ENCODE measurements at regions not wholly inside any gene's neighbourhood (a gene's known extent, or its start where the extent isn't known, plus 50 kb on each side); places are given as distances from the start of the nearest gene placed in this dataset.

- ATAC-seq (no peak), DNase-seq (ENCODE audit: low spot score) (no peak), FAIRE-seq (no peak)
- Histone ChIP-seq H3K9ac (ENCODE audit: insufficient read depth, low read depth, low read length) (no peak overlapping the region), H4K20me1 (ENCODE audit: insufficient read depth, low read length) (no peaks in the 10 kb centered on the region), H2AFZ (ENCODE audit: low read length) (no peak overlapping the region), H3K79me2 (ENCODE audit: insufficient read depth, low read length) (no peaks in the 10 kb centered on the region), H3K27ac (ENCODE audit: extremely low read length, insufficient read depth, low read length) (no peak overlapping the region), H3K27me3 (ENCODE audit: control insufficient read depth in 1 of 2, insufficient read depth in 2 of 2, low read length in 2 of 2) (no peaks in the 10 kb centered on the region), H3K36me3 (replicated peaks in 1 of 2; ENCODE audit: control insufficient read depth in 1 of 2, insufficient read depth in 2 of 2, low read length in 2 of 2) (no peaks in the 10 kb centered on the region), H3K9me3 (ENCODE audit: low read length) (no peaks in the 10 kb centered on the region), H3K4me1 (ENCODE audit: insufficient read depth, low read length) (no peaks in the 10 kb centered on the region), H3K4me3 (replicated peaks in 1 of 3; ENCODE audit: insufficient read depth in 1 of 3, low read depth in 2 of 3, low read length in 3 of 3) (no peak overlapping the region), H3K4me2 (ENCODE audit: low read depth, low read length) (no peak overlapping the region)
- in situ Hi-C loops (cut with HindIII; ENCODE audit: extremely low pct_ligation_motif_present, low pct_unique_long_range_greater_than_20kb): no loop called here
- CTCF ChIA-PET (ENCODE audit: low intra/inter-chr PET ratio, low total read pairs): no interaction called here
- intact Hi-C loops (cut with micrococcal nuclease; ENCODE audit: unreplicated experiment): no loop called here
- WGBS (ENCODE audit: low lambda C conversion rate): 42% methylated on average over 3 of the region's 3 CpGs
- POLR2A ChIA-PET: no interaction called here
- TF ChIP-seq PTBP1 (IDR thresholded peaks at IDR 0.05; ENCODE audit: low read depth, low read length, poor library complexity, severe bottlenecking) (no peak), ZNF510 (CRISPR knock-in tag; IDR thresholded peaks at IDR 0.05; ENCODE audit: low read depth) (no peak), ZNF550 (CRISPR knock-in tag; IDR thresholded peaks at IDR 0.05; ENCODE audit: borderline replicate concordance) (no peak), ZSCAN12 (CRISPR knock-in tag; IDR thresholded peaks at IDR 0.05) (no peak), ZNF761 (CRISPR knock-in tag; conservative IDR thresholded peaks at IDR 0.05) (no peak), CSRNP2 (CRISPR knock-in tag; conservative IDR thresholded peaks at IDR 0.05; ENCODE audit: low read depth) (no peak), ZNF512B (CRISPR knock-in tag; IDR thresholded peaks at IDR 0.05; ENCODE audit: borderline replicate concordance) (no peak), ZNF883 (CRISPR knock-in tag; IDR thresholded peaks at IDR 0.05; ENCODE audit: not compliant biosample characterization) (no peak), ZNF329 (CRISPR knock-in tag; IDR thresholded peaks at IDR 0.05; ENCODE audit: low read depth) (no peak), MED13 (CRISPR knock-in tag; IDR thresholded peaks at IDR 0.05) (no peak), SIX1 (CRISPR knock-in tag; IDR thresholded peaks at IDR 0.05; ENCODE audit: borderline replicate concordance) (no peak), BCL3 (CRISPR knock-in tag; IDR thresholded peaks at IDR 0.05) (no peak), PRDM4 (CRISPR knock-in tag; IDR thresholded peaks at IDR 0.05; ENCODE audit: borderline replicate concordance) (no peak), NR1H2 (CRISPR knock-in tag; IDR thresholded peaks at IDR 0.05; ENCODE audit: borderline replicate concordance, low read depth) (no peak), ZBTB1 (CRISPR knock-in tag; IDR thresholded peaks at IDR 0.05; ENCODE audit: borderline replicate concordance) (no peak)
- BruUV-seq (replicated peaks): no TSS peak
Measured at GRCh38 chr6:74734901-74735300, 471.0 kb downstream of the COL12A1 start.

Measured in HepG2 (cell line).